Posterior cingulate gyrus (tissue), 11 donors: ENCODE measurements at regions not wholly inside any gene's neighbourhood (a gene's known extent, or its start where the extent isn't known, plus 50 kb on each side); places are given as distances from the start of the nearest gene placed in this dataset.

Experiments used
- DNase-seq, 10 donors: peaks; one replicate each; pipeline versions ENCODE4 v3.0.0 to v3.0.0-alpha.2; 2020 to 2021; ENCODE audit warnings: mixed read lengths in 3 of 10
- intact Hi-C: fragments of 100-400 bp; cut with DNase I; formaldehyde crosslinking; loops from one replicate; pipeline ENCODE4 v1.15.1; 2023

- intact Hi-C loops: no loop called here
- no peak for DNase-seq
These were observed 637.9 kb upstream of the DPP6 start for GRCh38 chr7:153414288-153414629.

- intact Hi-C loops: no loop called here
- no peak for DNase-seq
These were observed 636.6 kb upstream of the DPP6 start for GRCh38 chr7:153415632-153416031.

- no peak for DNase-seq
- intact Hi-C loops: no loop called here
These were observed 629.6 kb upstream of the DPP6 start for GRCh38 chr7:153422291-153423209.

GRCh38 chr7:153423210-153423590 lies 629.0 kb upstream of the DPP6 start:
- DNase-seq: no peak

GRCh38 chr7:153430931-153431330 lies 621.3 kb upstream of the DPP6 start:
- DNase-seq: peak in 1 of 10 donors; percentile 76
- intact Hi-C loops: no loop called here

More at GRCh38 chr7:153423210-153423590, 629.0 kb upstream of the DPP6 start:
- intact Hi-C loops: no loop called here

GRCh38 chr7:153432063-153432462 lies 620.1 kb upstream of the DPP6 start:
- DNase-seq: no peak
- intact Hi-C loops: no loop called here

- DNase-seq: no peak
- intact Hi-C loops: no loop called here
These were observed 619.0 kb upstream of the DPP6 start for GRCh38 chr7:153433223-153433622.

- intact Hi-C loops: no loop called here
- no peak for DNase-seq
These were observed 611.5 kb upstream of the DPP6 start for GRCh38 chr7:153440715-153441114.

- intact Hi-C loops: no loop called here
- DNase-seq: no peak
These were observed 609.0 kb upstream of the DPP6 start for GRCh38 chr7:153443032-153443701.

- no peak for DNase-seq
- intact Hi-C loops: no loop called here
These were observed 607.6 kb upstream of the DPP6 start for GRCh38 chr7:153444641-153445040.

- intact Hi-C loops: no loop called here
- no peak for DNase-seq
These were observed 606.6 kb upstream of the DPP6 start for GRCh38 chr7:153445641-153446040.

- intact Hi-C loops: no loop called here
- DNase-seq: no peak
These were observed 605.7 kb upstream of the DPP6 start for GRCh38 chr7:153446490-153446889.

GRCh38 chr7:153447011-153447410 lies 605.2 kb upstream of the DPP6 start:
- DNase-seq: no peak
- intact Hi-C loops: no loop called here

GRCh38 chr7:153452661-153453060 lies 599.5 kb upstream of the DPP6 start:
- DNase-seq: no peak
- intact Hi-C loops: no loop called here

GRCh38 chr7:153454306-153454705 lies 597.9 kb upstream of the DPP6 start:
- no peak for DNase-seq
- intact Hi-C loops: no loop called here

GRCh38 chr7:153457746-153458145 lies 594.5 kb upstream of the DPP6 start:
- intact Hi-C loops: no loop called here
- no peak for DNase-seq

GRCh38 chr7:153470004-153470671 lies 582.1 kb upstream of the DPP6 start:
- DNase-seq: no peak
- intact Hi-C loops: no loop called here

GRCh38 chr7:153472516-153472915 lies 579.7 kb upstream of the DPP6 start:
- DNase-seq: no peak
- intact Hi-C loops: no loop called here

GRCh38 chr7:153473185-153473584 lies 579.0 kb upstream of the DPP6 start:
- DNase-seq: no peak
- intact Hi-C loops: no loop called here

- intact Hi-C loops: no loop called here
- DNase-seq: no peak
These were observed 577.0 kb upstream of the DPP6 start for GRCh38 chr7:153475239-153475638.

- DNase-seq: no peak
- intact Hi-C loops: no loop called here
These were observed 576.0 kb upstream of the DPP6 start for GRCh38 chr7:153476166-153476565.

- DNase-seq: no peak
- intact Hi-C loops: no loop called here
These were observed 555.9 kb upstream of the DPP6 start for GRCh38 chr7:153496257-153496656.
